K562 (cell line): ENCODE measurements at regions not wholly inside any gene's neighbourhood (a gene's known extent, or its start where the extent isn't known, plus 50 kb on each side); places are given as distances from the start of the nearest gene placed in this dataset.

Experiments used
- ARID2 ChIP-seq: fragments of 450-650 bp; IDR thresholded peaks from 2 replicates; pipeline ENCODE4 v1.6.1; 2017; ENCODE audit warnings: antibody characterized with exemption, mild to moderate bottlenecking
- CBX8 ChIP-seq: fragments of 200-600 bp; sonication (generic); IDR thresholded peaks from 2 replicates; pipeline ENCODE4 v1.6.1; 2012; ENCODE audit warnings: borderline replicate concordance, mixed run types, low read depth, mild to moderate bottlenecking, moderate library complexity, mixed read lengths, low read length, control low read depth, inconsistent platforms; ENCODE audit not compliant: poor library complexity, severe bottlenecking; ENCODE audit errors: extremely low read depth
- ETV1 ChIP-seq: fragments of 450-650 bp; conservative IDR thresholded peaks from 2 replicates; pipeline ENCODE4 v1.6.1; 2016; ENCODE audit warnings: missing genetic modification characterization, control low read depth, low read depth, missing compliant biosample characterization
- GATAD2A ChIP-seq: fragments of 450-650 bp; IDR thresholded peaks from 2 replicates; pipeline ENCODE4 v1.6.1; 2017
- HDGF ChIP-seq: fragments of 450-650 bp; IDR thresholded peaks from 2 replicates; pipeline ENCODE4 v1.6.1; 2016
- JUNB ChIP-seq: fragments of 450-650 bp; formaldehyde crosslinking; conservative IDR thresholded peaks from 2 replicates; pipeline ENCODE4 v1.4.0; 2020; ENCODE audit warnings: mild to moderate bottlenecking
- MAZ ChIP-seq, 2 experiments: fragments of 450-650 bp in 1 of 2; sonication (generic) in 1 of 2; formaldehyde crosslinking; IDR thresholded peaks in 1 of 2; conservative IDR thresholded peaks in 1 of 2; 2 replicates each; pipeline versions ENCODE4 v1.4.0 to v1.5.0; 2020; ENCODE audit warnings: mild to moderate bottlenecking in 1 of 2, missing genetic modification reagents in 1 of 2
- RAD21 ChIP-seq, 2 experiments: fragments of 250-450 bp in 1 of 2; fragments of 450-650 bp in 1 of 2; sonication (Bioruptor Pico) in 1 of 2; formaldehyde crosslinking in 1 of 2; IDR thresholded peaks in 1 of 2; conservative IDR thresholded peaks in 1 of 2; 2 replicates each; pipeline versions ENCODE4 v1.4.0 to v1.8.0; 2020 to 2022; ENCODE audit warnings: mild to moderate bottlenecking in 2 of 2, moderate library complexity in 1 of 2
- SMC3 ChIP-seq: conservative IDR thresholded peaks from 2 replicates; pipeline ENCODE4 v1.6.1; 2011; ENCODE audit warnings: low read depth, low read length, improper control_type of control experiment; ENCODE audit not compliant: insufficient read depth
- STAT5A ChIP-seq: IDR thresholded peaks from 2 replicates; pipeline ENCODE4 v1.6.1; 2012; ENCODE audit warnings: low read length, inconsistent platforms, borderline replicate concordance
- ZNF175 ChIP-seq: fragments of 200-800 bp; sonication (Bioruptor generic); IDR thresholded peaks from 2 replicates; pipeline ENCODE4 v1.6.1; 2016; ENCODE audit warnings: low read depth, mild to moderate bottlenecking, missing genetic modification characterization, missing compliant biosample characterization
- ZNF24 ChIP-seq: fragments of 450-650 bp; IDR thresholded peaks from 2 replicates; pipeline ENCODE4 v1.6.1; 2016
- ZNF695 ChIP-seq: fragments of 450-650 bp; formaldehyde crosslinking; IDR thresholded peaks from 2 replicates; pipeline ENCODE4 v1.4.0; 2020; ENCODE audit warnings: mild to moderate bottlenecking, moderate library complexity
- TF ChIP-seq, protein P1 (sequence below): fragments of 200-800 bp; sonication (Bioruptor generic); IDR thresholded peaks from 2 replicates; pipeline ENCODE4 v1.6.1; 2017; ENCODE audit warnings: missing genetic modification characterization, missing compliant biosample characterization
- TF ChIP-seq, protein P2 (sequence below): fragments of 450-650 bp; IDR thresholded peaks from 2 replicates; pipeline ENCODE4 v1.6.1; 2016; ENCODE audit warnings: borderline replicate concordance
- TF ChIP-seq, protein P3 (sequence below): sonication (generic); formaldehyde crosslinking; IDR thresholded peaks from 2 replicates; pipeline ENCODE4 v1.8.0; 2022; ENCODE audit warnings: missing genetic modification reagents, mild to moderate bottlenecking, moderate library complexity, borderline replicate concordance
- TF ChIP-seq, protein P4 (sequence below): fragments of 450-650 bp; conservative IDR thresholded peaks from 2 replicates; pipeline ENCODE4 v1.6.1; 2016; ENCODE audit warnings: missing genetic modification characterization, low read depth, mild to moderate bottlenecking, control low read depth, missing compliant biosample characterization
- TF ChIP-seq, protein P5 (sequence below), 2 experiments: IDR thresholded peaks; 2 replicates each; pipeline ENCODE4 v1.6.1; 2012; ENCODE audit warnings: improper control_type of control experiment in 2 of 2, low read depth in 2 of 2, low read length in 2 of 2, borderline replicate concordance in 1 of 2

DNA sequence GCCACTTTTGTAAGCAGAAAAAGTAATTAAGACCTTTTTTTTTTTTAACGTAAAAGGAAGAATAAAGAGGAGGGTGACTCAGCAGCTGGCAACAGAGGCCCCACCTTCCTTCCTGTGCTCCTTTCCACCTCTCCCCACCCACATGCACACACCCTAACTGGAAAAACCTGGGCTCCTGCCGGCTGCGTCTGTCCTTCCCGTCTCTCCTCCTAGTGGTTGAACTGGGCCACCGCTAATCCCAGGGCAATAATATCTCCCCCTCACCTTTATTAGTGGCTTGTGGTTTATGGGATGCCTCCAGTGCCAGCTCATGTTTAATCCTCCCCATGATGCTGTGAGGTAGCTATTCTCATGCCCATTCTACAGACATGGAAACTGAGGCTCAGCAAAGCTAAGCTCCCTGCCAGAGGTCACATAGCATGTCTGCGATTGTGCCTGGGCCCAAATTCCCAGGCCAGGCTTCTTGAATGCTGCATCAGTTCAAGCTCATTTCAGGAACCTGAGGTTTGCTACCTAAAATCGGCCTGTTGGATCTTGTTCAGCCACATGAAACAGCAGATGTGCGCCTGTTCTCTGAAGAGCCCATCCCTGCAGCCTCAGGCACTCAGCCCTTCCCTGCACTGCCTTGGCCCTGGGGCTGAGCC lies 60.9 kb upstream of the IL17B start (continued):
- TF ChIP-seq, protein P1, sequence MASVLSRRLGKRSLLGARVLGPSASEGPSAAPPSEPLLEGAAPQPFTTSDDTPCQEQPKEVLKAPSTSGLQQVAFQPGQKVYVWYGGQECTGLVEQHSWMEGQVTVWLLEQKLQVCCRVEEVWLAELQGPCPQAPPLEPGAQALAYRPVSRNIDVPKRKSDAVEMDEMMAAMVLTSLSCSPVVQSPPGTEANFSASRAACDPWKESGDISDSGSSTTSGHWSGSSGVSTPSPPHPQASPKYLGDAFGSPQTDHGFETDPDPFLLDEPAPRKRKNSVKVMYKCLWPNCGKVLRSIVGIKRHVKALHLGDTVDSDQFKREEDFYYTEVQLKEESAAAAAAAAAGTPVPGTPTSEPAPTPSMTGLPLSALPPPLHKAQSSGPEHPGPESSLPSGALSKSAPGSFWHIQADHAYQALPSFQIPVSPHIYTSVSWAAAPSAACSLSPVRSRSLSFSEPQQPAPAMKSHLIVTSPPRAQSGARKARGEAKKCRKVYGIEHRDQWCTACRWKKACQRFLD (CRISPR knock-in tag): no peak
- TF ChIP-seq HDGF (peak; percentile 94), ZNF695 (CRISPR knock-in tag) (no peak), RAD21 (CRISPR knock-in tag; conservative IDR thresholded peaks at IDR 0.05 in 1 of 2, IDR thresholded peaks at IDR 0.05 in 1 of 2) (peak in 1 of 2 experiments; percentile 32; a peak in 2 of 4 replicates), ZNF175 (CRISPR knock-in tag) (0 out of 2 replicates have a peak, but pooled peaks have one; percentile 31), SMC3 (no peak), MAZ (CRISPR knock-in tag; conservative IDR thresholded peaks at IDR 0.05 in 1 of 2, IDR thresholded peaks at IDR 0.05 in 1 of 2) (peak in 1 of 2 experiments; percentile 59; a peak in 1 of 4 replicates), ETV1 (tag) (peak; percentile 2; the same call in 1 of the 2 replicates), CBX8 (no peak), ZNF24 (peak; percentile 78), GATAD2A (peak; percentile 44; the same call in 1 of the 2 replicates), ARID2 (no peak), STAT5A (no peak), JUNB (CRISPR knock-in tag) (no peak)
- TF ChIP-seq, protein P2, sequence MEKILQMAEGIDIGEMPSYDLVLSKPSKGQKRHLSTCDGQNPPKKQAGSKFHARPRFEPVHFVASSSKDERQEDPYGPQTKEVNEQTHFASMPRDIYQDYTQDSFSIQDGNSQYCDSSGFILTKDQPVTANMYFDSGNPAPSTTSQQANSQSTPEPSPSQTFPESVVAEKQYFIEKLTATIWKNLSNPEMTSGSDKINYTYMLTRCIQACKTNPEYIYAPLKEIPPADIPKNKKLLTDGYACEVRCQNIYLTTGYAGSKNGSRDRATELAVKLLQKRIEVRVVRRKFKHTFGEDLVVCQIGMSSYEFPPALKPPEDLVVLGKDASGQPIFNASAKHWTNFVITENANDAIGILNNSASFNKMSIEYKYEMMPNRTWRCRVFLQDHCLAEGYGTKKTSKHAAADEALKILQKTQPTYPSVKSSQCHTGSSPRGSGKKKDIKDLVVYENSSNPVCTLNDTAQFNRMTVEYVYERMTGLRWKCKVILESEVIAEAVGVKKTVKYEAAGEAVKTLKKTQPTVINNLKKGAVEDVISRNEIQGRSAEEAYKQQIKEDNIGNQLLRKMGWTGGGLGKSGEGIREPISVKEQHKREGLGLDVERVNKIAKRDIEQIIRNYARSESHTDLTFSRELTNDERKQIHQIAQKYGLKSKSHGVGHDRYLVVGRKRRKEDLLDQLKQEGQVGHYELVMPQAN: 0 out of 2 replicates have a peak, but pooled peaks have one; percentile 31
- TF ChIP-seq, protein P3, sequence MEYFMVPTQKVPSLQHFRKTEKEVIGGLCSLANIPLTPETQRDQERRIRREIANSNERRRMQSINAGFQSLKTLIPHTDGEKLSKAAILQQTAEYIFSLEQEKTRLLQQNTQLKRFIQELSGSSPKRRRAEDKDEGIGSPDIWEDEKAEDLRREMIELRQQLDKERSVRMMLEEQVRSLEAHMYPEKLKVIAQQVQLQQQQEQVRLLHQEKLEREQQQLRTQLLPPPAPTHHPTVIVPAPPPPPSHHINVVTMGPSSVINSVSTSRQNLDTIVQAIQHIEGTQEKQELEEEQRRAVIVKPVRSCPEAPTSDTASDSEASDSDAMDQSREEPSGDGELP (CRISPR knock-in tag): peak; percentile 53
- TF ChIP-seq, protein P4, sequence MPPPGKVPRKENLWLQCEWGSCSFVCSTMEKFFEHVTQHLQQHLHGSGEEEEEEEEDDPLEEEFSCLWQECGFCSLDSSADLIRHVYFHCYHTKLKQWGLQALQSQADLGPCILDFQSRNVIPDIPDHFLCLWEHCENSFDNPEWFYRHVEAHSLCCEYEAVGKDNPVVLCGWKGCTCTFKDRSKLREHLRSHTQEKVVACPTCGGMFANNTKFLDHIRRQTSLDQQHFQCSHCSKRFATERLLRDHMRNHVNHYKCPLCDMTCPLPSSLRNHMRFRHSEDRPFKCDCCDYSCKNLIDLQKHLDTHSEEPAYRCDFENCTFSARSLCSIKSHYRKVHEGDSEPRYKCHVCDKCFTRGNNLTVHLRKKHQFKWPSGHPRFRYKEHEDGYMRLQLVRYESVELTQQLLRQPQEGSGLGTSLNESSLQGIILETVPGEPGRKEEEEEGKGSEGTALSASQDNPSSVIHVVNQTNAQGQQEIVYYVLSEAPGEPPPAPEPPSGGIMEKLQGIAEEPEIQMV (tag): no peak
- TF ChIP-seq, protein P5, sequence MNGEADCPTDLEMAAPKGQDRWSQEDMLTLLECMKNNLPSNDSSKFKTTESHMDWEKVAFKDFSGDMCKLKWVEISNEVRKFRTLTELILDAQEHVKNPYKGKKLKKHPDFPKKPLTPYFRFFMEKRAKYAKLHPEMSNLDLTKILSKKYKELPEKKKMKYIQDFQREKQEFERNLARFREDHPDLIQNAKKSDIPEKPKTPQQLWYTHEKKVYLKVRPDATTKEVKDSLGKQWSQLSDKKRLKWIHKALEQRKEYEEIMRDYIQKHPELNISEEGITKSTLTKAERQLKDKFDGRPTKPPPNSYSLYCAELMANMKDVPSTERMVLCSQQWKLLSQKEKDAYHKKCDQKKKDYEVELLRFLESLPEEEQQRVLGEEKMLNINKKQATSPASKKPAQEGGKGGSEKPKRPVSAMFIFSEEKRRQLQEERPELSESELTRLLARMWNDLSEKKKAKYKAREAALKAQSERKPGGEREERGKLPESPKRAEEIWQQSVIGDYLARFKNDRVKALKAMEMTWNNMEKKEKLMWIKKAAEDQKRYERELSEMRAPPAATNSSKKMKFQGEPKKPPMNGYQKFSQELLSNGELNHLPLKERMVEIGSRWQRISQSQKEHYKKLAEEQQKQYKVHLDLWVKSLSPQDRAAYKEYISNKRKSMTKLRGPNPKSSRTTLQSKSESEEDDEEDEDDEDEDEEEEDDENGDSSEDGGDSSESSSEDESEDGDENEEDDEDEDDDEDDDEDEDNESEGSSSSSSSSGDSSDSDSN (IDR thresholded peaks at IDR 0.05; ENCODE audit: borderline replicate concordance in 1 of 2, low read depth in 2 of 2, low read length in 2 of 2): no peak
